UCSD-AML1 (cell line): ENCODE measurements at regions not wholly inside any gene's neighbourhood (a gene's known extent, or its start where the extent isn't known, plus 50 kb on each side); places are given as distances from the start of the nearest gene placed in this dataset.
"Not testable (repeated sequence)": the region's sequence is repeated elsewhere in the genome, so short reads cannot be mapped to it uniquely, and the experiment has no call there.

Source experiments
- DNase-seq: peaks from one replicate; lab custom pipeline; 2025; ENCODE audit not compliant: unreplicated experiment; lab: John Stamatoyannopoulos, UW

DNA sequence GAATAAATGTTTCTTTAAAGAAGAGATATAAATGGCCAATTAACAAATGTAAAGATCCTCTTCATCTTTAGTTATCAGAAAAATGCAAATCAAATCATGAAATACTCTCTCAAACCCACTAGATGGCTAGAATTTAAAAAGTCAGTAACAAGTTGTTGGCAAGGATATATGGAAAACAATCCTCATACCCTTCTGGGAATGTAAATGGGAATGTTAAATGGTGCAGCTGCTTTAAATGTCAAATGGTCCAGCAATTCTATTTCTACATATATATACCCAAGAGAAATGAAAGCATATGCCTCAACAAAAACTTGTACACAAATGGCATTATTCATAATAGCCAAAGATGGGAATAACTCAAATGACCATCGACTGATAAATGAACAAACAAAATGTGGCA is 283.5 kb downstream of the RWDD3 start:
- DNase-seq = no peak

DNA sequence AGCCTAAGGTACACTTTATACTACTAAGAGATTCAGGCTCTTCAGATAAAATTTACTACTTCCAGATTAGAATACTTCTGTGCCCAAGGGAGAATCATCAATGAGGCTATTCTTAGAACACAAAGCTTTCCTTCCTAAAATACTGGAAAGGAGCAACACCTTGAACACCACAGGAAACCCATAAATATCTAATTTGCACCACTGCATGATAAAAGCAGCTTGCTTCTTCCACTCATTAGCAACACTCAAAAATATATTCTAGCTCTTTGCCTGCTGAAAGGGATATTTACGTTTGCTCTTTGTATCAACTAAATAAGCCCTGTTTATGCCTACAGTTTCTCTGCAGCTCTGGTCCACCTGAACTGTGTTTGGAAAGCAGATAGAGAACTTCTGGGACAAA is 284.3 kb downstream of the RWDD3 start:
- DNase-seq = no peak

DNA sequence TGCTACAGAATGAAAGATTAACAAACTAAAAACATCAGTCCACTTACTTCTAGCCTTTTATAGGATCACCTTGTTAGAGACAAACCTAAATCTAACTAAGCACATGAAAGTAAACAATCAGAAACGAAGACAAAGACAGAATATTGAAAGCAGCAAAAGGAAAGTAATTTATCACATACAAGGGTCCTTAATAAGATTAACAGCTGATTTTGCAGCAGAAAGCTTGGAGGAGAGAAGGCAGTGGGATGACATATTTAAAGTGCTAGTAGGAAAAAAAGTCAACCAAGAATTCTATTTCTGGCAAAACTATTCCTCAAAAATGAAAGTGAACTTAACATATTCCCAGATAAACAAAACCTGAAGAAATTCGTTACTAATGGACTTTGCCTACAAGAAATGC is 286.4 kb downstream of the RWDD3 start:
- DNase-seq = no peak

DNA sequence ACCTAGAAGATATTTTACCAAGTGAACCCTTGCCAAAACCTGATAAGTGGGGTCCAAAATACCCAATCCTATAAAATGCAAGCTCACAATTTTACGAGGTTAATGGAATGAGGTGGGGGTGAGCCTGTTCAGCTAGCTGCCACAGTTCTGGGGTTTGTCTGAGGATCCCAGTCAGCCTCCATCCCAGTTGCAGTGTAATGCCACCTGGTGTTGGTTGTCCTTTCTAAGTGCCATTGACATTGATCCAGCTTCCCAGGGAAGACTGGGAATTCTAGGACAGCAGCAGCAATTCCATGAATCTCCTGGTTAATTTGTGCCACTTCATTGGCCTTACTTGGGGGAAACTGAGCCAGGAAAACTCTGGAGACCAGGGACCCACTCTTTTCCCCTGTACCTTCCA is 298.3 kb downstream of the RWDD3 start:
- no peak for DNase-seq

DNA sequence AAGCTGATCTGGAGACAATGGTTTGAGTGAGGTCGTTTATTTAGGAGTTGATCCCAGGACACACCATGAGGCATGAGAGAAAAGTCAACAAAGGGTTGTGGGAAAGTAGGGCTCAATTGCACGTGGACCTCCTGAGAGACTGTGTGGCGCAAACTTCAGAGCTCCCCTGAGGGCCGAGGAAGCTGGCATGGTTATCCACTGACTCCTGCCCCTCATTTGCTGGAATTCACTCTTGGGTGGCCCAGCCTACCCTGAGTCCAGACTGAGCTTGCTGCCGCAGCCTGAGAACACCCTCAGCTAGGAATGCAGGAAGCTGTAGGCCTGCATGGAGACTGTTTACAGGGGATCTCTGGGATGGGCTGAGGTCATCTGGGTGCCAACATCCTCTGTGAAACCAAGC is 301.0 kb downstream of the RWDD3 start:
- DNase-seq = no peak

DNA sequence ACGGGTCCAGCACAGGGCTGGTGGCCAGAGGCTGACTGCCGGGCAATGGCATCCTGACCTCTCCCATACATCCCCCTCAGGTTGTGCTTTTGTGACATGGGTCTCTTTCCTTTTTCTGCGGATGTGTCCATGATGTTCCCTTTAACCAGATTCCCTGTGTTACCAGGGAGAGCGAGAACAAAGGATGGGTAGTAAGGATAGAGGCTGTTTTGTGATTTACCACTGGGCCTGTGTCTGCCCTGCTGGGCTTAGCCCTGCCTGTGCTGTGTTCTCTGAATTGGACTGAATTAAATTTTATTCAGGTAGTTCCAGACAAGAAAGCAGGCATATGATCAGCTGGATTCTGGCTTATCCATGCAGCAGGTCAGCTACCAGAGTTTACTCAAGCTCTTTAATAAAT is 301.6 kb downstream of the RWDD3 start:
- DNase-seq = no peak

DNA sequence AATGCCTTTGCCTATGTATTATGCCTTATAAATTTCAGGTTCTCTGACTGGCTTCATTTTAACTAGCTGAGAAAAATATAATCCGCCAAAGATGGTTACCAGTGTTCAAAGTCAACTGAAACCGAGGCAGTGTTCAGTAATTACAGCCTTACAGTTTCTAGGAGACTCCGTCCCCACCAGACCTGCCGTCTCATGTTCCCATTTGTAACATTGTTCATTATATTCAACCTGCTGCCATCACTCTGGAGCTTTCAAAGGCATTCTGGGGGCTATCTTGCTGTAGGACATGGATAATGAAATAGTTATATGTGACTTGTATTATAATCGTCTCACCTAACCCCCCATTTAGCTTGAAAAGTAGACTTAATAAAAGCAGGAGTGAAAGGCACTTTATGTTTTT is 302.5 kb downstream of the RWDD3 start:
- no peak for DNase-seq

DNA sequence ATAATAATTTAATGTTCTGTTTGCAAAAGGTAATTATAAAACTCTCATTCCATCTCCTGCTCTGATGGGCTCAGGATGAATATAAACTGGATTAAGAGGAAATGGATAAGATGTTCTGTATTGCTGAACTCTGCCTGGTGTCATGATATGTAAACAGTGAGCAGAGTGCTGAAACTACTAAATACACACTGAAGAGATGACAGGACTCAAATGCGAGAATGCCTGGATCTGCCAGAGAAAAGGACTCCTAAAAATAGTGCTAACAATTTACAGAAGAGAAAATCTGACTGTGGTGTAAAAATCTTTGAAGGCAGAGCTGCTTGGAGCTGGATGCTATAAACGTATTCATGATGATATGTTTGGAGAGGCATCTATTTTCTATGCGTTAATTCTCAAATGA is 303.2 kb downstream of the RWDD3 start:
- DNase-seq = no peak

DNA sequence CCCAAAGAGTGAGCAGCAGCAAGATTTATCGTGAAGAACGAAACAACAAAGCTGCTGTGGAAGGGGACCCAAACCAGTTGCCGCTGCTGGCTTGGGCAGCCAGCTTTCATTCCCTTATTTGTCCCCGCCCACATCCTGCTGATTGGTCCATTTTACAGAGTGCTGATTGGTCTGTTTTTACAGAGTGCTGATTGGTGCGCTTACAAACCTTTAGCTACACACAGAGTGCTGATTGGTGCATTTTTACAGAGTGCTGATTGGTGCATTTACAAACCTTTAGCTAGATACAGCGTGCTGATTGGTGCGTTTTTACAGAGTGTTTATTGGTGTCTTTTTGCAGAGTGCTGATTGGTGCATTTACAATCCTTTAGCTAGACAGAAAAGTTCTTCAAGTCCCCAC is 304.2 kb downstream of the RWDD3 start:
- not testable (repeated sequence) for DNase-seq

DNA sequence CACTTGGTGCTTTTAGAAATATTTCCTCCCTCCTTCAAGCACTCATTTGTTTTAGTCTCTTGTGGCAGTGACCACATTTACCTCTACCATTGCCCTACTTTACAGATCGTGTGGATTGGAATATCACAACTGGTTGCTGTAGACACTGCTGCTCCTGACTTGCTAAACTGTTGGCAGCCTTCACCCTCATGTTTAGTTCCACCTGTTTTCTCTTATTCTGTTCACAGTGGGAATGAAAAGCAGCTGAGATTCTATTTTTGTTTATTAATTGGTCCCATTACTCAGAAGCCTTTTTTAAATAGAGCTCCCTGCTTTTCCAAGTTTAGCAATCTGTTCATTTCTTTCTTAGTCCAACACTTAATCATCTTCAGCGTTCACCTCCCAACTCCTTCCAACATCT is 308.9 kb downstream of the RWDD3 start:
- DNase-seq = no peak

DNA sequence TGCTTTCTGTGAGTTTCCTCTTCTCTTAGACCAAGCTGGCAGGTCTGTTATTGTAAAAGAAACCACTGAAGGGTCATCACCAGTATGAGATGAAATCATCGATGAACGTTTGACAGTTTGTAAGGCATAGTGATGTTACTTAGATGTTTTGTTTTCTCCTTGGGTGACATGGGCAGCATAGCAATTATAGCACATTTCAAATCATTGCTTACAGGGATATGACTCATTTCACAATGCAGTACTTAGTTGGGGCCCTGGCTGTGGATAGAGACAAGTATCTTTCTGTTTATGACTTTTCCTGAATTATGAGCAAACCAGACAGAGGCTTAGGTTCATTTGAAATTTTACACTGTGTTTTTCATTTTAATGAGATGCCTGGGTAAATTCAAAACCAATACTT is 313.0 kb downstream of the RWDD3 start:
- no peak for DNase-seq

DNA sequence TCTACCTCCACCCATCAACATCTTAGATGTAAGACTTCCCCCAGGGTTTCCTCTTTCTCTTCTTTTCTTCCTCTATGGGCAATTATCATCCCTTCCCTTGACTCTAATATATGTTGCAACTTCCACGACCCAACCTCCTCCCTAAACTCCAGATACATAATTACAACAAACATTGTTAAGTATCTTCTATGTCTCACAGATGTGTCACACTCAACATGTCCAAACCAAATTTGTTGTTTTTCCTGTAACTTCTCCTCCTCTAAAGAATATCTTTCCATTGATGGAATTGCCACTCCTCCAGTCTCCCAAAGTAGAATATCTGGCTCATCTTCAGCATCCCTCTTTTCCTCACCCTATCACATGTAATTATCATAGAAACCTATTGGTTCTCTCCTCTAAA is 314.2 kb downstream of the RWDD3 start:
- DNase-seq = no peak

DNA sequence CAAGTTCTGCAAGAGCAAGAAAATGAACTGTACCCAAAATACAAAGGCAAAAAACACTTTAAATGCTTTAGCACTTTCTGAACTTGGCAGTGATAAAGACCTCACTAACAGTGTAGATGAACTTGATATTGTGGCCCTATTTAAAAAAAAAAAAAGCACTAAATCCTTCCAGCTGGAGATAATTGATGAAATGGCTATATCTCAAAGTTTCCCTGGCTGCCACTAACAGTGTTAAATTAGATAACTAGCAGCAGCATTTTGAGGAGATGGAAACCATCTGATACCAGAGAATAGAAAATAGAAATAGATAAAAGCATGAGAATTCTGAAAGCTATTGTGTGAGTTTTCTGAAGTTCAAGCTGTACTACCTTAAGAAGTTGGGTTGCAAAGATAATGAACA is 317.2 kb downstream of the RWDD3 start:
- no peak for DNase-seq

DNA sequence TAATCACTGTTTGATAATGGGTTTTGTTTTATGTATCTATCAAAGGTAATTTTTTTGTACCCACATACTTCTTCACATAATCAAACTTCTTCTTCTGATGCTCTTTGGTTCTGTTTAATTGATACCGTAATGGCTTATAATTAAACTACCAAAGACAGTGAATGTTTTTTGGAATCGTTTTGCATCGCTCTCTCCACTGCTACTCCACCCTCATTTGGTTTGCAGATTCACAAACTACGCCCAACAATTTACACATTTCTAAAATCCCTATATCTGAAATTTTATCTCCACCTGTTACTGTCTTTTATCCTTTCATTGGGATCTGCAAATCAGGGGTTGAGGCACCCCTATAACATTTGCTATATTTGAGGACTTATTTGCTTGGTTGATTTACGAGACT is 319.6 kb downstream of the RWDD3 start:
- no peak for DNase-seq

DNA sequence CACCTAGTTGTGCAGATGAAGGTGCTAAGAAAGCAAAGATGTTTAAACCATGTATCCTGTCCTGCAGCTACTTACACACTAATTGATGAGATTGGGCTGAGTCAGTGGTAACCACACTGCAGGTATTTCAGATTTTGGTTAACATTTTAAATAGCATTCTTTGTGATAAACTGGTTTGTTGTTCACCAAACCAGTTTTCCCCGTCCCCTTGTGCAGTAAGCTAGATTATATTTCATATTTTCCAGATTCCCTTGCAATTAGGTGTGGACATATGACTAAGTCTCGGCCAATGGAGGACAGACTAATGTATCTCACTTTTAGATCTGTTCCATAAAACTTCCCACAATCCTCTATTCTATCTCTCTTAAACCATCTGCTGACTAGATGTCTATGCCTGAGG is 320.4 kb downstream of the RWDD3 start:
- DNase-seq = no peak

DNA sequence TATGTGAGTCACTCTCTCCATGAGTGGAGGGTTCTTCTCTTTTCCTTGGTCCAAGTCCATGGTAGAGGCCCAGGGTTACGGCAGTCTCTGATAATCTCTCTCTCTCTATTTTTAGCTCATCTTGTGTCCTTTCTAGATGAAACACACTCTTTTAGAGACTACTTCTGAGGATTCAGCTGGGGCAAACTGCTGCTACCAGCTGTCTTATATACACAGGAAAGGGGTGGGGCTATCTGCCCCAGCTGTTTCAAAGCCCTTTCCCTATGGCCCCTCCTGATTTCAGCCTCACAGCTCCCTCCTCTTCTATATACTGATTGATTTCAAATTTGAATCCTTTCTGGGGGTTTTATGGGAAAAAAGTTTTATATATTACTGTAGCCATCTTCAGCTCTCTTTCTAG is 324.8 kb downstream of the RWDD3 start:
- DNase-seq = no peak

DNA sequence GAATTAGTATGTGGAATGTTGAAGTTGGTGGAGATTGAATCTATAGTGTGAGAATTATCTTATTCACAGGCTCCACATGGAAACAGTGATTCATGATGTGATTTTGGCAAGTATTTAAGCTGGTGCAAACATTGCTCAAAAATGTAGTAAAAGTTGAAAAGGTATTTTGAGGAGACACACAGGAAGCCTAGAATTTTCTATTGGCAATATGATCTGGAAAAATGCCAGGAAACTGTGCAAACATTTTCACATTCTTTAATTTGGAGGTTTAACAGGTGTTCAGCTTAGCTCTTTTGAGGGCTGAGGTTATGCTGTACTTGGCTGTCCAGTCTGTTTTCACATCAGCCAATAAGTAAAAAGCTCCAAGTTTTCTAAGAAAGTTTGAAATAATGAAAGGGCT is 327.3 kb downstream of the RWDD3 start:
- no peak for DNase-seq

DNA sequence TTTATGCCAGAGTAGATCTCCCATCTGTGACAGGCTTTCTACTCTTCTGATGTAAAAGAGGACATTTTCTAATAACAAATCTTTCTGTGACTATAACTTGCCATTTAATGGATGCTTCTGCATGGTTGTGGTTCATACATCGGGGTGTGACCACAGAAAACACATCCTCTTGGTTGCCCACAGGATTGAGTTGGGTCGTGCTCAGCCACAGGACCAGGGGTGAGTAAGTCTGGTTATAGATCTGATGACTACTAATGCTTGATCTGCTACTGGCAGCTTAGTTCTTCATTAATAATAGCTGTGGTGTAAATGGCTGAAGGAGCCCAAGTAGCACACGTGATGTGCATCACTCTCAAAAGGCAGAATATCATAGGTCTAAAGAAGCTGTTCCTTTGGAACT is 328.2 kb downstream of the RWDD3 start:
- no peak for DNase-seq

DNA sequence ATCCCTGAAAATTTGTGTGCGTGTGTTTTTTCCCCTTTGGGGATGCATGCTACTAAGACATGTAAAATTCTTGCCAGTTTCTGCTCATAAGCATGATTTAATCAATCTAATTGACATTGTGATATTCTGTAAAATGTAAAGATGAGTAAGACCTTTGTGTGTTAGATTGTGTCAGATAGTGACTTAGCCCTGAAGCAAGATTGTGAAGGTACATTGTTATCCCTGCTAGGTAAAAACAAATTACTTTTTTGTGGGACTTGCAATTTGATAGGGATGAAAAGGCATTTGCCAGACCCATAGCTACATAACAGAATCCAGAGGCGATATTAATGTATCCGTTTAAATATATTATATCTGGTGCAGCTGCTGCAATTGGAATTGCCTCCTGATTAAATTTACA is 338.0 kb downstream of the RWDD3 start:
- no peak for DNase-seq

DNA sequence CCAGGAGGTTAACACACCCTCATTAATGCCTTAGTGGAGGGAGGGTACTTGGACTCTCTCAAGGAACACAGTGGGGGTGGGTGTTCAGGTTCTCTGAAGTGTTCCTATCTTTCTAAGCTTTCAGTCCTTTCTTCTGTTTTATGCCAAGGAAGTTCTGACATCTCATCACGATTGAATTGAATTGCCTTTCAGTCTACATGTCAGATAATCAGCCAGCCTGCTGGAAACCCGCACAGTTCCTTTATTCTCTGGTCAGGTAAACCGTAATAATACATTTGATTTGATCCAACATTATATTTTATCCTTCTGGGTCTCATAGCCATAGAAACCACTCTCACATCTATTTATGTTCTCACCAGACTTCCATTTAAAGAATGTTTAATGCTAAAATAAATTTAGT is 339.0 kb downstream of the RWDD3 start:
- no peak for DNase-seq

DNA sequence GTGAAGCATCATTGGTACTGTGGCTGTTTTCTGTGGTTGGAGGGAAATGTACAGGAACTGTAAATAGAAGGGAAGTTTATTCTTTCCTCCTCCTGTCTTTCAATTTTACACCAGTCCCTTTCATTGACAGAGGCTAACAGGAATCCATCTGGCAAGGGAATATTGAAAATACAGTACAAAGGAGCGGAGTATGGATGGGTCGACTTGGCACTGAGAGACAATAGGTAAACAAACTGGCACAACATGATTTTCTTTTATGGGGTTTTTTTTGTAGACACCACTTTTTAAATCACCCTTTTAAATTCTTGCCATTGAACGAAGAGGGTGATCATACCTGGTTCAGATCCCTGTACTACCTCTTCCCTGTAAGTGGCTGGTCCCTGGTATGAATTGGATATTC is 341.3 kb downstream of the RWDD3 start:
- no peak for DNase-seq

DNA sequence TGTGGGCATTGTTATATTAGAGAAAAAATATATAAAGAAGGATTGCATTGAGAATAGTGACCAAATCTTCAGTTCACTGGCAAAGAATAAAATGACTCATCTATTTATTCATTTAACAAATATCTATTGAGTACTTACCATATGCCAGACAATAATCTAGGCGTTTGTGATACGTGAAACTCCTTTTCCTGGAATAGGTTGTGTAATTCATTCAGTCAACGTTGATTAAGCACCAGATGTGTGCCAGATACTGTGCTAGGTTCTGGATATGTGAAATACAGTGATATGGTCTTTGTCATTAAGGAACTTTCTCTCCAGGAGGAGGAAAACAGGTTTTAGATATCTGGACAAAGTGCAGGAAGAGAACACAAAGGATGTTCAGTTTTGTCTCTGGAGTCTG is 344.5 kb downstream of the RWDD3 start:
- DNase-seq = no peak

DNA sequence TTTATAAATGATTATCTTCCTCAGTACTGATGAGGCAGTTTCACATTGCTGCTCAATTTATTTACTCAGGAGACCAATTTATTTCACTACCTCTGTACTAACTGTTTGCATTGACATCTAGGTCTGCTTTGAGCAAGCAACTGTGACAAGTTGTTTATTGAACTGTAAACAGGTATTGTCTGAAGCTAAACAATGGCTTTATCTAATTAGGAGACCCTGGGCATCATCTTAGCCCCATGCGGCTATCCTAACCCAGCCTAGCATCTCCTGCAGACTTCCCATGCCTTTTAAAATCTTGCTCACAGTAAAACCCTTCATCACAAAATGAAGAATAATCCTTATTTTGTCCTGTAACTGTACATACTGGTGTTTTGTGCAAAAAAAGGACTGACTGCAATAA is 348.2 kb downstream of the RWDD3 start:
- no peak for DNase-seq

DNA sequence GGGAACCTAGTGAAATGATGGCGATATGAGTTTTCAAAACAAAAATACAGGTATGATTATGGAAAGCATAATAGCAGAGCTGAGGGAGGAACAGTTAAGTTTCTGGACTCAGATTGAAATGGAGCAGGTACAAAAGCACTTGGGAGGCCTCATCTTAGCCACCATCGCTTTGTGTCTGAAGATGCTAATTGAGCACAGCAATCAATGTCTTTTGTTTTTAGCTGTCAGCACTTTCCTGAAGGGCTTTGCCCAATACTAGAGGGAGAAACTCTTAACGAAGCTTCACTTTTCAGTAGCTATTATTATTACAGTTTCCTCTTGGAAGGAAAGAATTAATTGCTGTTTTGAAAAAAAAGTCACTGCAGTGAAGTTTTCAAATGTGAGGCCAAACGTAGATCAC is 348.7 kb downstream of the RWDD3 start:
- no peak for DNase-seq
